Thoracic aorta (tissue), 2 donors: ENCODE measurements at regions not wholly inside any gene's neighbourhood (a gene's known extent, or its start where the extent isn't known, plus 50 kb on each side); places are given as distances from the start of the nearest gene placed in this dataset.

Experiments
- ATAC-seq: fragments of 150-250 bp; one replicate; pipeline ENCODE4 v1.8.0; 2017; ENCODE audit warnings: low read depth; ENCODE audit not compliant: insufficient number of reproducible peaks, low FRiP score
- DNase-seq: peaks from one replicate; pipeline ENCODE4 v3.0.0-alpha.2; 2020; ENCODE audit warnings: low spot score
- H3K27ac ChIP-seq, 2 donors: fragments of 200-600 bp; sonication (generic); 1 replicate in 1 of 2; 2 replicates in 1 of 2; pipeline ENCODE4 v1.5.1; 2016; ENCODE audit warnings: mild to moderate bottlenecking in 2 of 2, moderate library complexity in 2 of 2
- H3K27me3 ChIP-seq: fragments of 200-600 bp; sonication (generic); replicated peaks from 2 replicates; pipeline ENCODE4 v1.6.0; 2016; ENCODE audit warnings: mild to moderate bottlenecking; ENCODE audit not compliant: insufficient read depth
- H3K36me3 ChIP-seq: fragments of 200-600 bp; sonication (generic); one replicate; pipeline ENCODE4 v1.5.1; 2016
- H3K4me1 ChIP-seq, 2 donors: fragments of 200-600 bp; sonication (generic); 1 replicate in 1 of 2; 2 replicates in 1 of 2; pipeline versions ENCODE4 v1.5.1 to v1.6.0; 2016; ENCODE audit warnings: low read depth in 2 of 2, mild to moderate bottlenecking in 1 of 2; ENCODE audit not compliant: control insufficient read depth in 1 of 2
- H3K4me3 ChIP-seq: fragments of 200-600 bp; sonication (generic); 2 replicates; pipeline ENCODE4 v1.5.1; 2016; ENCODE audit warnings: mild to moderate bottlenecking
- H3K9me3 ChIP-seq: fragments of 200-600 bp; sonication (generic); 2 replicates; pipeline ENCODE4 v1.5.1; 2016
- TF ChIP-seq, protein P1 (sequence below): fragments of 200-600 bp; sonication (generic); IDR thresholded peaks from one replicate; pipeline ENCODE4 v1.5.1; 2019; ENCODE audit warnings: antibody characterized with exemption

- Histone ChIP-seq H3K9me3 (no peaks in the 10 kb centered on the region), H3K4me3 (no peak overlapping the region), H3K27me3 (no peaks in the 10 kb centered on the region), H3K27ac (no peak overlapping the region), H3K4me1 (no peaks in the 10 kb centered on the region), H3K36me3 (no peaks in the 10 kb centered on the region)
- no peak for DNase-seq
- no peak for ATAC-seq
- TF ChIP-seq, protein P1, sequence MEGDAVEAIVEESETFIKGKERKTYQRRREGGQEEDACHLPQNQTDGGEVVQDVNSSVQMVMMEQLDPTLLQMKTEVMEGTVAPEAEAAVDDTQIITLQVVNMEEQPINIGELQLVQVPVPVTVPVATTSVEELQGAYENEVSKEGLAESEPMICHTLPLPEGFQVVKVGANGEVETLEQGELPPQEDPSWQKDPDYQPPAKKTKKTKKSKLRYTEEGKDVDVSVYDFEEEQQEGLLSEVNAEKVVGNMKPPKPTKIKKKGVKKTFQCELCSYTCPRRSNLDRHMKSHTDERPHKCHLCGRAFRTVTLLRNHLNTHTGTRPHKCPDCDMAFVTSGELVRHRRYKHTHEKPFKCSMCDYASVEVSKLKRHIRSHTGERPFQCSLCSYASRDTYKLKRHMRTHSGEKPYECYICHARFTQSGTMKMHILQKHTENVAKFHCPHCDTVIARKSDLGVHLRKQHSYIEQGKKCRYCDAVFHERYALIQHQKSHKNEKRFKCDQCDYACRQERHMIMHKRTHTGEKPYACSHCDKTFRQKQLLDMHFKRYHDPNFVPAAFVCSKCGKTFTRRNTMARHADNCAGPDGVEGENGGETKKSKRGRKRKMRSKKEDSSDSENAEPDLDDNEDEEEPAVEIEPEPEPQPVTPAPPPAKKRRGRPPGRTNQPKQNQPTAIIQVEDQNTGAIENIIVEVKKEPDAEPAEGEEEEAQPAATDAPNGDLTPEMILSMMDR, result no peak
Measured at GRCh38 chr7:24137338-24137737, 146.7 kb upstream of the NPY start.

DNA sequence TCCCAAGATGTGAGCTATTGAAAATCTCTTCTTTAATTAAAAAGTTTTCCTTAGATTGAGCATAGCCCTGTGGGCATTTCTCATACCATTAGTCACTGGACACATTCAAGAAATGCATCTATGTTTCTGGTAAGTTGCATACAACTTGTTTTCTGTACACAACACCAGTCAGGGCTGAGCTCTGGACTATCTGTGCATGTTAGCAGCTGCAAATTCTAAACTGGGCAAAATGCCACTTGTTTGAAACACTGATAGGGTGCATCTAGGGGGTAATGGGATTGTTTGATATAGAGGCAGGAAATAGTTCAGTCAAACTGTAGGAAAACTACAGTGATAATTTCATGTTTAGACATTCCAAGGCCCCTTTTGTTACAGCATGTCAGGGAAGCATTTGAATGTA lies 145.6 kb upstream of the NPY start:
- DNase-seq (no peak), ATAC-seq (no peak)
- TF ChIP-seq, protein P1, result no peak

GRCh38 chr7:24140001-24140400 lies 144.0 kb upstream of the NPY start:
- DNase-seq (no peak), ATAC-seq (no peak)
- H3K4me3 ChIP-seq, result no peak overlapping the region
- H3K4me1 ChIP-seq, result no peaks in the 10 kb centered on the region
- no peaks in the 10 kb centered on the region for H3K27me3 ChIP-seq
- no peaks in the 10 kb centered on the region for H3K36me3 ChIP-seq
- H3K9me3 ChIP-seq, result no peaks in the 10 kb centered on the region
- TF ChIP-seq, protein P1, result no peak
- no peak overlapping the region for H3K27ac ChIP-seq

More for the DNA sequence above, 145.6 kb upstream of the NPY start:
- Histone ChIP-seq H3K27me3 (no peaks in the 10 kb centered on the region), H3K9me3 (no peaks in the 10 kb centered on the region), H3K36me3 (no peaks in the 10 kb centered on the region), H3K4me1 (no peaks in the 10 kb centered on the region), H3K4me3 (no peak overlapping the region), H3K27ac (no peak overlapping the region)

GRCh38 chr7:24141874-24142509 lies 142.0 kb upstream of the NPY start:
- no peaks in the 10 kb centered on the region for H3K9me3 ChIP-seq
- no peaks in the 10 kb centered on the region for H3K4me1 ChIP-seq
- TF ChIP-seq, protein P1, result no peak
- no peak overlapping the region for H3K4me3 ChIP-seq
- ATAC-seq (no peak), DNase-seq (no peak)
- no peak overlapping the region for H3K27ac ChIP-seq
- H3K36me3 ChIP-seq, result no peaks in the 10 kb centered on the region
- H3K27me3 ChIP-seq, result no peaks in the 10 kb centered on the region

- no peaks in the 10 kb centered on the region for H3K4me1 ChIP-seq
- H3K36me3 ChIP-seq, result no peaks in the 10 kb centered on the region
- ATAC-seq, result no peak
- no peak overlapping the region for H3K4me3 ChIP-seq
- H3K27me3 ChIP-seq, result no peaks in the 10 kb centered on the region
- no peak overlapping the region for H3K27ac ChIP-seq
- DNase-seq, result no peak
- TF ChIP-seq, protein P1, result no peak
- H3K9me3 ChIP-seq, result no peaks in the 10 kb centered on the region
Measured at GRCh38 chr7:24143547-24143946, 140.4 kb upstream of the NPY start.
